Tibial artery (tissue), 4 donors: ENCODE measurements at regions not wholly inside any gene's neighbourhood (a gene's known extent, or its start where the extent isn't known, plus 50 kb on each side); places are given as distances from the start of the nearest gene placed in this dataset.

ENCODE experiments used
- DNase-seq, 2 donors: peaks; one replicate each; pipeline ENCODE4 v3.0.0-alpha.2; 2019
- H3K27ac ChIP-seq, 2 donors: fragments of 200-600 bp; sonication (generic) in 1 of 2; 1 replicate in 1 of 2; 2 replicates in 1 of 2; pipeline ENCODE4 v1.5.1; 2018 to 2019; ENCODE audit warnings: mild to moderate bottlenecking in 1 of 2
- H3K27me3 ChIP-seq, 2 donors: fragments of 200-600 bp; sonication (generic) in 1 of 2; one replicate each; pipeline versions ENCODE4 v1.5.1 to v1.6.0; 2016 to 2019
- H3K36me3 ChIP-seq, 3 donors: fragments of 200-600 bp; sonication (generic) in 2 of 3; one replicate each; pipeline ENCODE4 v1.5.1; 2016 to 2019; ENCODE audit warnings: mild to moderate bottlenecking in 2 of 3
- H3K4me1 ChIP-seq, 4 donors: fragments of 200-600 bp; sonication (generic) in 2 of 4; 1 replicate in 3 of 4; 2 replicates in 1 of 4; pipeline ENCODE4 v1.5.1; 2016 to 2019
- H3K4me3 ChIP-seq, 2 donors: fragments of 200-600 bp; sonication (generic) in 1 of 2; 1 replicate in 1 of 2; 2 replicates in 1 of 2; pipeline ENCODE4 v1.5.1; 2018 to 2019; ENCODE audit warnings: mild to moderate bottlenecking in 2 of 2
- H3K9me3 ChIP-seq, 3 donors: fragments of 200-600 bp; sonication (generic) in 1 of 3; one replicate each; pipeline ENCODE4 v1.5.1; 2016 to 2019
- CTCF ChIP-seq, 2 experiments: fragments of 200-600 bp in 1 of 2; fragments of 450-650 bp in 1 of 2; IDR thresholded peaks; one replicate each; pipeline ENCODE4 v1.5.1; 2017 to 2019; ENCODE audit warnings: antibody characterized with exemption in 2 of 2, mild to moderate bottlenecking in 1 of 2, moderate library complexity in 1 of 2
- intact Hi-C: fragments of 100-400 bp; cut with DNase I; formaldehyde crosslinking; loops from one replicate; pipeline ENCODE4 v1.15.0; 2023; ENCODE audit warnings: low total_unique reads

DNA sequence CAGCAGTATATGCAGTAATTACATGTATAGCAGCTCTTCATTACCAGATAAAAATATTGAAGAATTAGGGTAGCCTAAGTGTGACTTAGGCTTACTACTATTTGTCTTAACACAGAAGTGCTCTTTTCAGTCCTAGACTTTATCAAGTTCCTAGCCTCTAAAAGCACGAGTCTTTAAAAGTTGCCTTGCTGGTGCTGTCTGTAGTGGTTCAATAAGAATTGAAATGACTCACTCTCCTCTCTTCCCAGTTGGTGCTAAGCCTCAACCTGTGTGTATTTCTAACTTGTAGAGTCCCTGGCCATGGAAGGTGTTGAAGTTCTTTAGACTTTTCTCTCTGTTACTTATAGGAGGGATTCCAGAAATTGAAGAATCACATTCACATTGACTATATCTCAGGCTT lies 395.4 kb upstream of the THRB start:
- no peak for DNase-seq
- no peak overlapping the region for H3K27ac ChIP-seq
- H3K27me3 ChIP-seq = no peaks in the 10 kb centered on the region
- TF ChIP-seq CTCF (IDR thresholded peaks at IDR 0.05) = no peak
- H3K36me3 ChIP-seq = no peaks in the 10 kb centered on the region
- H3K9me3 ChIP-seq = no peaks in the 10 kb centered on the region
- intact Hi-C loops = no loop called here
- no peak overlapping the region for H3K4me3 ChIP-seq
- no peaks in the 10 kb centered on the region for H3K4me1 ChIP-seq

DNA sequence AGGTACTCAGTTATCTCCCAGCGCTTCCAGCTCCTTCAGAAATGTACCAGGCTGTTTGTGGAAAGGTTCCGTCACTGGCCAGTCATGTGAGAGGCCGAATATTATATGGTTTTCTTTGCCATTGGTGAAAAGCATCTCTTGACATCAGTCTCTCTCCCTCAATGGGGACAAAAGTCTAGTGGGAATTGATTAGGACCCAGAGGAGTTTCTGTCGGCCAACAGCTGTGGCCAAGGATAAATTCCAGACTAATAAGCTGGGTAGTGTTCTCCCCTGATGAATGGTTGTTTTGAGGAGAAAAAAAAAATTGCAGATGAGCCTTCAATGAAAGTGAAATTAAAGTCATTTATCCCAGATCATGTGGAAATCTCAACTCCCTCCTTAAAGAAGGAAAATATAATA lies 404.7 kb upstream of the THRB start:
- TF ChIP-seq CTCF (IDR thresholded peaks at IDR 0.05) = no peak
- H3K27ac ChIP-seq = no peak overlapping the region
- no peaks in the 10 kb centered on the region for H3K4me1 ChIP-seq
- no peaks in the 10 kb centered on the region for H3K36me3 ChIP-seq
- no peak for DNase-seq
- intact Hi-C loops = no loop called here
- no peaks in the 10 kb centered on the region for H3K9me3 ChIP-seq
- H3K4me3 ChIP-seq = no peak overlapping the region
- no peaks in the 10 kb centered on the region for H3K27me3 ChIP-seq

GRCh38 chr3:24899901-24900603 lies 405.4 kb upstream of the THRB start:
- no peak for DNase-seq
- Histone ChIP-seq H3K9me3 (no peaks in the 10 kb centered on the region), H3K36me3 (no peaks in the 10 kb centered on the region), H3K4me1 (no peaks in the 10 kb centered on the region), H3K4me3 (no peak overlapping the region), H3K27ac (no peak overlapping the region), H3K27me3 (no peaks in the 10 kb centered on the region)
- no peak for TF ChIP-seq CTCF (IDR thresholded peaks at IDR 0.05)
- intact Hi-C loops = no loop called here

GRCh38 chr3:24905266-24905665 lies 410.6 kb upstream of the THRB start:
- intact Hi-C loops = no loop called here
- Histone ChIP-seq H3K27ac (no peak overlapping the region), H3K4me1 (no peaks in the 10 kb centered on the region), H3K4me3 (no peak overlapping the region), H3K9me3 (no peaks in the 10 kb centered on the region), H3K36me3 (no peaks in the 10 kb centered on the region), H3K27me3 (no peaks in the 10 kb centered on the region)
- DNase-seq = no peak
- no peak for TF ChIP-seq CTCF (IDR thresholded peaks at IDR 0.05)

- no peaks in the 10 kb centered on the region for H3K27me3 ChIP-seq
- no peak for TF ChIP-seq CTCF (IDR thresholded peaks at IDR 0.05)
Measured at GRCh38 chr3:24907106-24907505, 412.5 kb upstream of the THRB start.

GRCh38 chr3:24911076-24911475 lies 416.4 kb upstream of the THRB start:
- no peaks in the 10 kb centered on the region for H3K36me3 ChIP-seq
- intact Hi-C loops = loop anchor here (5.0 kb wide), 1 partner anchor 141 kb away; no protein-coding TSS in a partner anchor
- H3K27ac ChIP-seq = no peak overlapping the region

More at GRCh38 chr3:24907106-24907505, 412.5 kb upstream of the THRB start:
- H3K4me3 ChIP-seq = no peak overlapping the region
- no peaks in the 10 kb centered on the region for H3K9me3 ChIP-seq
- H3K27ac ChIP-seq = no peak overlapping the region
- H3K36me3 ChIP-seq = no peaks in the 10 kb centered on the region
- intact Hi-C loops = no loop called here
- DNase-seq = no peak
- no peaks in the 10 kb centered on the region for H3K4me1 ChIP-seq

More at GRCh38 chr3:24911076-24911475, 416.4 kb upstream of the THRB start:
- Histone ChIP-seq H3K4me1 (no peaks in the 10 kb centered on the region), H3K9me3 (no peaks in the 10 kb centered on the region), H3K4me3 (no peak overlapping the region), H3K27me3 (no peaks in the 10 kb centered on the region)
- TF ChIP-seq CTCF (IDR thresholded peaks at IDR 0.05) = no peak
- no peak for DNase-seq
